GM18909 (cell line): ENCODE measurements at regions not wholly inside any gene's neighbourhood (a gene's known extent, or its start where the extent isn't known, plus 50 kb on each side); places are given as distances from the start of the nearest gene placed in this dataset.
"Not testable (repeated sequence)": the region's sequence is repeated elsewhere in the genome, so short reads cannot be mapped to it uniquely, and the experiment has no call there.

Experiments
- ATAC-seq: cut with Tn5 transposase; IDR thresholded peaks from one replicate; pipeline ENCODE4 v1.9.1; 2021; ENCODE audit warnings: mild to moderate bottlenecking; ENCODE audit not compliant: unreplicated experiment, poor library complexity

- not testable (repeated sequence) for ATAC-seq
These were observed 119.8 kb upstream of the NETO1 start for GRCh38 chr18:72987570-72987969.

- ATAC-seq, result peak; percentile 58
These were observed 118.3 kb upstream of the NETO1 start for GRCh38 chr18:72986103-72986502.

DNA sequence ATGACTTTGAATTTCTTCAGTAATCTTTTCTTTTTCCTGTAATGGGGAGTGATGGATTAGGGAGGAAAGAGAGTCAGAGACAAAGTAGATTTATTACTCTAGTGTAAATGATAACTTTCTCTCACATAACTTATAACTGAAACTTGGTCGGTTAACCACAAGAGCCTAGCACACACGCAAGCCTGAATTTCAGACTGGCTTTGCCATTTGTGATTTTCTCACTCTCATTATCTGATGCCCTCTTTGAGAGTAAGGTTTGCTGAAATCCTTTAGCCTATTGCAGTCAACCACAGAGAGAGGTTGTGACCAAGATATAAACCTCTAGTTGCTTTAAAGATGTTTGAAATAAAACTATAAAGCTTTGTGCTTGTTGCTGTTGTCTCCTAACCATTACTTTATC is 117.9 kb upstream of the NETO1 start:
- ATAC-seq, result peak; percentile 97

- ATAC-seq, result no peak
These were observed 116.5 kb upstream of the NETO1 start for GRCh38 chr18:72984290-72984689.

DNA sequence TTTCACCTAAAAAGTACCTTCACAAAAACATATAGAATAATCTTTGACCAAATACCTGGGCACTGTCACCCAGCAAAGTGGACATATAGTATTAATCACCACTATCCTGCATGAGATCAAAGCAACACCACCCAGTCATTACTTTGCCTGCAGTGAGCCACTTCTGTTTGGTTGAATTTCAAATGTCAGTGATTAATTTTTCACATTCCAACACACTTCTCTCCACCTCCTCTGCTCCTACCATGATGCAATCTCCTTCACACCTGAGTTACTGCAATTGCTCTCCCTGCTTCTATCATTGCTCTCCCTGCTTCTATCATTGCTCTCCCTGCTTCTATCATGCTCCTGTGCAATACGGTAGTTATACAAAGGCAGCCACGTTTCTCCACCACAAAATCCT is 106.1 kb upstream of the NETO1 start:
- no peak for ATAC-seq

- no peak for ATAC-seq
These were observed 97.8 kb upstream of the NETO1 start for GRCh38 chr18:72965616-72966015.

DNA sequence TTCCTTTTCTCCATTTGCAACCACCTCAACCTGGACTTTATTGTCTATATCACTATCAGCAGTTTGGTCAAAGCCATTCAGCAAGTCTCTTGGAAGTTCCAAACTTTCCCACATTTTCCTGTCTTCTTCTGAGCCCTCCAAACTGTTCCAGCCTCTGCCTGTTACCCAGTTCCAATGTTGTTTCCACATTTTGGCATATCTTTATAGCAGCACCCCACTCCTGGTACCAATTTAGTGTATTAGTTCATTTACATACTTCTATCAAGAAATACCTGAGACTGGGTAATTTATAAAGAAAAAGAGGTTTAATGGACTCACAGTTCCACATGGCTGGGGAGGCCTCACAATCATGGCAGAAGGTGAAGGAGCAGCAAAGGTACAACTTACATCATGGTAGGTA is 90.4 kb upstream of the NETO1 start:
- ATAC-seq, result not testable (repeated sequence)

- no peak for ATAC-seq
These were observed 80.7 kb upstream of the NETO1 start for GRCh38 chr18:72948439-72948838.

DNA sequence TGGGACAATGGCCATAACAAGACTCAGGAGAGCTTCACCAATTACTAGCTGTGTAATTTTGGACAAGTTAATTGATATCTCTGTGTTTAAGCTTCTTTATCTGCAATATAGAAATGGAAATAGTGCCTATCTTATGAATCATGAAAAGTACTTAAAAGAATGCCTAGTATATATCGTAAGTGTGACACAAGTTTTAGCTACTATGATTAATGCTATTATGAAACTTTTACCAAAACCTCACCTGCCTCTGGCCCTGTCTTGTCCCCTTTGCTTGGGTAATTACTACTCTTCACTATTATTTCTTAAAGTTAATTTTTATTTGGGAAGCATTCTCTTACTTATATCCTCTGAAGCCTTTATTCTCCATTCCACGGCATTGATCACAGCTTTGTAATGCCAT is 75.0 kb upstream of the NETO1 start:
- ATAC-seq, result no peak

DNA sequence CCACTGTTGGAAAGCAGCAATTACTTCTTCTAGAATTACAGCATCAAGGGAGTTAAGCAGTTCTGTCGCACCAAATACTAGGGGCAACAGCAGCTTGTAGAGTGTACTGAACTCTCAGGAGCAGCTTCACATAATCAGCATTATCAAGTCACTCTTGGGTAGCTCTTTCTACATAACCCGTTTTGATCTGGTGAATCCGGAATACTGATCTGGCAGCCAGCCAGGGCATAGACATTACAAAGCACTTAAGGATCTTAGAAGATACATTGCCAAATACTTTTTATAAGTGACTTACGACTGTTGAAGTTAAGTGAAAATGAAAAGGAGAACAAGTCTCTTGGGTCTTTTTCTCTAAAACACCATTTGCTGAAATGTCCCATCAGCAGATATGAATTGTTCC is 73.2 kb upstream of the NETO1 start:
- ATAC-seq, result no peak

- no peak for ATAC-seq
These were observed 72.7 kb upstream of the NETO1 start for GRCh38 chr18:72940509-72940908.

- ATAC-seq, result no peak
These were observed 68.0 kb upstream of the NETO1 start for GRCh38 chr18:72935744-72936143.

DNA sequence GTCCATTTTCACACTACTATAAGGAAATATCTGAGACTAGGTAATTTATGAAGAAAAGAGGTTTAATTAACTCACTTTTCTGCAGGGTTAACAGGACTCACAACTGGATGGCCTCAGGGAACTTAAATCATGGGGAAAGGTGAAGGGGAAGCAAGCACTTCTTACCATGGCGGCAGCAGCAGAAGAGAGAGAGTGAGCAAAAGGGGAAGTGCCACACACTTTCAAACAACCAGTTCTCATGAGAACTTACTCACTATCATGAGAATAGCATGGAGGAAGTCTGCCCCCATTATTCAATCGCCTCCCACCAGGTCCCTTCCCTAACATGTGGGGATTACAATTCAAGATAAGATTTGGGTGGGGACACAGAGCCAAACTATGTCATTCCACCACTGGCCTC is 55.1 kb upstream of the NETO1 start:
- ATAC-seq, result no peak
